SJCRH30 (cell line): ENCODE measurements at regions not wholly inside any gene's neighbourhood (a gene's known extent, or its start where the extent isn't known, plus 50 kb on each side); places are given as distances from the start of the nearest gene placed in this dataset.
"Not testable (repeated sequence)": the region's sequence is repeated elsewhere in the genome, so short reads cannot be mapped to it uniquely, and the experiment has no call there.

ENCODE experiments used
- DNase-seq, 2 experiments: peaks; one replicate each; pipeline ENCODE4 v3.0.0-alpha.2; 2015 to 2020
- H3K27ac ChIP-seq: fragments of 250-450 bp; sonication (Bioruptor Pico); 2 replicates; pipeline ENCODE4 v1.5.1; 2020; ENCODE audit warnings: mild to moderate bottlenecking, moderate library complexity
- H3K27me3 ChIP-seq: fragments of 250-450 bp; sonication (Bioruptor Pico); 2 replicates; pipeline ENCODE4 v1.5.1; 2020; ENCODE audit warnings: mild to moderate bottlenecking, moderate library complexity
- H3K36me3 ChIP-seq: fragments of 250-450 bp; sonication (Bioruptor Pico); 2 replicates; pipeline ENCODE4 v1.5.1; 2020; ENCODE audit warnings: mild to moderate bottlenecking, moderate library complexity
- H3K4me1 ChIP-seq: fragments of 250-450 bp; sonication (Bioruptor Pico); 2 replicates; pipeline ENCODE4 v1.5.1; 2020; ENCODE audit warnings: mild to moderate bottlenecking, moderate library complexity
- H3K4me3 ChIP-seq: fragments of 250-450 bp; sonication (Bioruptor Pico); 2 replicates; pipeline ENCODE4 v1.5.1; 2020; ENCODE audit warnings: mild to moderate bottlenecking, moderate library complexity
- H3K9me3 ChIP-seq: fragments of 250-450 bp; sonication (Bioruptor Pico); replicated peaks from 2 replicates; pipeline ENCODE4 v1.5.1; 2020; ENCODE audit warnings: mild to moderate bottlenecking, moderate library complexity

DNA sequence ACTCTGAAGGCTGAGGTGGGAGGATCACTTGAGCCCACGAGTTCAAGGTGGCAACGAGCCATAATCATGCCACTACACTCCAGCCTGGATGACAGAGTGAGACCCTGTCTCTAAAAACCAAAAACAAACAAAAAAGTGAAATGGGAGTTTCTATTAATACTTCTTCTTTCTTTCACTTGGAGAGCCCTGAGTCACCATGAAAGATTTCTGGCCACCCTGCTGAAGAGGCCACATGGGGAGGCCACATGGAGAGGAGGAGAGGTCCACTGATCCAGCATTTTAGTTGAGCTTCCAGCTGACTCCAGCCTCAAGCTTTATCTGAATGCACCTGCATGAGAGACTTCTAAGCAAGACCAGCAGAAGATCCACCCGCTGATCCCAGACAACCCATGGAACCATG is 74.2 kb upstream of the LAPTM4A start:
- peaks cover under 1% of the 10 kb centered on the region; the same call in 1 of the 2 replicates for H3K4me1 ChIP-seq
- DNase-seq, result no peak
- no peaks in the 10 kb centered on the region for H3K27me3 ChIP-seq
- no peak overlapping the region for H3K27ac ChIP-seq
- no peaks in the 10 kb centered on the region for H3K9me3 ChIP-seq
- H3K36me3 ChIP-seq, result no peaks in the 10 kb centered on the region
- H3K4me3 ChIP-seq, result no peak overlapping the region

DNA sequence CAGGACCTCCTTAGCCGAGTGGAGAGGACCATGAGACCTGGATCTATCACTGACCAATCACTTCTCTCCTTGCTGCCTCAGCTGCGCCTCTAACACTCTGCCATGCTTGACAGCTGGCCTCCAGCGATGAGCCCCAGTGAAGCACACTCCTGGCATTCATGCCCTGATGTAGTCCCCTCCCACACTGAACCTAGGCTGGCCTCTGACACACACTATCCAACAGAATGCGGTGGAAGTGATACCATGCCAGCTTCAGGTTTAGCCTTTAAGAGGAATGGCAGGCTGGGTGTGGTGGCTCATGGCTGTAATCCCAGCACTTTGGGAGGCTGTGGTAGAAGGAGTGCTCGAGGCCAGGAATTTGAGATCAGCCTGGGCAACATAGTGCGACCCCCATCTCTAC is 73.7 kb upstream of the LAPTM4A start:
- Histone ChIP-seq H3K4me1 (no peaks in the 10 kb centered on the region), H3K27me3 (no peaks in the 10 kb centered on the region), H3K36me3 (no peaks in the 10 kb centered on the region), H3K9me3 (no peaks in the 10 kb centered on the region), H3K4me3 (no peak overlapping the region), H3K27ac (no peak overlapping the region)
- DNase-seq, result no peak

DNA sequence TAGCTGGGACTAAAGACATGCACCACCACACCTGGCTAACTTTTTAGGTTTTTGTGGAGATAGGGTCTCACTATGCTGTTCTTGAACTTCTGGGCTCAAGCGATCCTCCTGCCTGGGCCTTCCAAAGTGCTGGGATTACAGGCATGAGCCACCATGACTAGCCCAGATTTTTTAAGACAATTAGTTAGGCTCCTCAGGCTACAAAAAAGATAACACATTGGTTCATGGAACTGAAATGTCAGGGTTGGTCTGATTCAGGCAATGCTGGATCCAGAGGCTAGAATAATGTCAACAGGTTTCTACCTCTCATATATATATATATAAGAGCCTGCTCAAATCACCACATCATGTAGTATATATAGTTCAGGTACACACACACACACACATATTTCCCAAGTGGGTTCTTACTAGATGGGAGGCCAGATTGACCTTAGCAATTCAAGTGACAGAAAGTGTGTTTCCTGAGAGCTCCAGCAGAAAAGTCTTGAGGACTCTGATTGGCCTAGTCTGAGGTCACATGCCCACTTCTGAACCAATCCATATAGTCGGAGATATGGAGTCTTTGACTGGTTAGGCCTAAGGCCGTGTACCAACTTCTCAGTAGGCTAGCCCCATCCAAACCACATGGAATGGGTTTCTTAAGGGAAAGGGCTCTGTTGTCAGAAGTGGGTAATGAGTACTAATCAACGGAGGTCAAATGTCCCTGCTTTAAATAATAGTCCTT is 72.6 kb upstream of the LAPTM4A start:
- Histone ChIP-seq H3K4me1 (no peaks in the 10 kb centered on the region), H3K27ac (no peak overlapping the region), H3K27me3 (no peaks in the 10 kb centered on the region), H3K4me3 (no peak overlapping the region), H3K9me3 (no peaks in the 10 kb centered on the region), H3K36me3 (no peaks in the 10 kb centered on the region)
- no peak for DNase-seq

DNA sequence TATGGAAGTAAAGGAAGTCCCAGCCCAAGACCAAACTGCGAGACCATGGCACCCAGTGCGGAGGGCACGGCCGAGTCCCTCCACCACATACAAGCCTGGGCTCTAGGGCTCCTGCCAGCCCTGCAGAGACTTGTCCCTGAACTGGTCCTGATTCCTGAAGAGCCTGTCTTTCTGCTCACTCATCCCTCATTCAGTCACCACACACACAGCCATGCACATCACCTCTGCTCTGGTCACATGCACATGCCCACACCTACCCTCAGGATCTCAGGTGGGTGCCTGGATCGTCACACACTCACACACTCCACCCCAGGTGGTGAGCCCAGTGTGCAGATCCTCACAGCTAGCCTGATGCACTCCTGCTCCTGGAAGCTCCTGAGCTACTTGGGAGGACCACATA is 71.4 kb upstream of the LAPTM4A start:
- Histone ChIP-seq H3K27me3 (no peaks in the 10 kb centered on the region), H3K4me1 (no peaks in the 10 kb centered on the region), H3K9me3 (no peaks in the 10 kb centered on the region), H3K4me3 (no peak overlapping the region), H3K36me3 (no peaks in the 10 kb centered on the region), H3K27ac (no peak overlapping the region)
- no peak for DNase-seq

DNA sequence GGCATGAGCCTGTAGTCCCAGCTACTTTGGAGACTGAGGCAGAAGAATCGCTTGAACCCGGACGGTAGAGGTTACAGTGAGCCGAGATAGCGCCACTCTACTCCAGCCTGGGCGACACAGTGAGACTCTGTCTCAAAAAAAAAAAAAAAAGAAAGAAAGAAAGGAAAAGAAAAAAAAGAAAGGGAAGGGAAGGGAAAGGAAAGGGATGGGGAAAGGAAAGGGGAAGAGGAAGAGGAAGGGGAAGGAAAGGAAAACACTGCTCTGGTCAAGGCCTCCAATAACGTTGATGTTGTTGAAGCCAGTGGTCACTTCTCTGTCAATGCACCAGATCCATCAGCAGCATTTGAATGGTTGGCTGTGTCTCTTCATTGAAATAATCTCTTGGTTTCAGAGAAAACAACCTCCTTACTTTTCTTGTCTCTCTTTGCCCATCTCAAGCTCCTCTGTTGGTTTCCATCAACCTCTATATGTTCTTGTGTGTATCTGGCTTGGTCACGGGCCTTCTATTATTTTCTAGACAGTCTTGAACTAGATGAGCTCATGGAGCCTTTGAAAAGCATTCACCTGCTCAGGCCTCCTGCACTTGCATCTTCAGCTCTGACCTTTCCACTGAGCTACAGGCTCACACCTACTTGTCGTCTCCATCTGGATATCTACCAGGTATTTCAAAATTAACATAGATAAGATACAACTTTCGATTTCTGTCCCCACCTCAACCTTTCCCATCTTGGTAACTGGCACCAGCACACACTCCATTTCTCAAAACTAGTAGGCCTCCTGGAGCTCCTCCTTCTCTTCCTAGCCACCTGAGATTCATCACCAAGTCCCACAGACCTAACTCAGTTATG is 69.4 kb upstream of the LAPTM4A start:
- Histone ChIP-seq H3K4me3 (no peak overlapping the region), H3K27me3 (no peaks in the 10 kb centered on the region)

DNA sequence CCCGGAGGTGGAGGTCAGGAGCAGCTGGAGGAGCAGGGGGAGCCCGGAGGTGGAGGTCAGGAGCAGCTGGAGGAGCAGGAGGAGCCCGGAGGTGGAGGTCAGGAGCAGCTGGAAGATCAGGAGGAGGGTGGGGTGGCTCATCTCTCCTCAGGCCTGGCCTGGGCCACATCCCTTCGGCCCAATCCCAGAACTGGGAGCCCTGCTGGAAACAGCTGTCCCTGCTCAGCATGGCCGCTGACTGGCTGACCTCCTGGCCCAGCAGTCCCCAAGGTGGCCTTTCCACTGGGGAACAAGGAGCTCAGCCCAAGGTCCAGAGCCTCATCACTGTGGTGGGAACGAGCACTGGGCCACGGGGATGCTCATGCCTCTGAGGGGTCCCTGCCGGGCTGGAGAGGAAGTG is 66.6 kb upstream of the LAPTM4A start:
- Histone ChIP-seq H3K27ac (no peak overlapping the region), H3K27me3 (no peaks in the 10 kb centered on the region), H3K4me1 (no peaks in the 10 kb centered on the region), H3K36me3 (no peaks in the 10 kb centered on the region), H3K9me3 (no peaks in the 10 kb centered on the region), H3K4me3 (no peak overlapping the region)
- DNase-seq, result no peak

More for the DNA sequence above, 69.4 kb upstream of the LAPTM4A start:
- H3K27ac ChIP-seq, result no peak overlapping the region
- H3K9me3 ChIP-seq, result no peaks in the 10 kb centered on the region
- H3K4me1 ChIP-seq, result no peaks in the 10 kb centered on the region
- no peak for DNase-seq
- H3K36me3 ChIP-seq, result no peaks in the 10 kb centered on the region

DNA sequence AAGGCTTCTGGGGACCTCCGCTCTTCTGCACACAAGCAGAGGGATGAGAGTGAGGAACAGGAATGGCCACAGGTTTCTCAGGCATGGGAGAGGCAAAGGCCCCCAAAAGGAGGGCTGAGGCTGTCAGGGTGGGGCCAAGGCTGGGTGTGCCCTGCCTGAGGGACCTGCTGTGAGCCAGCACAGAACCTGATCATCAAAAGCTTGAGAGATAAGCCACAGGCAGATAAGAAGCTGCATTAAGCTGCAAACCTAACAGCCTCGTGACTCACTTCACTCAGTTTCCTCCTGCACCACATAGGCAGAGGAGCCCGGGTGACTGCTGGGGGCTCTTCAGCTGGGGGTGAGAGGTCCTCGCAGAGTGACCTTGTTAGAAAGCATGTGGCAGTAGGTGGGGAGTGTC is 64.5 kb upstream of the LAPTM4A start:
- no peaks in the 10 kb centered on the region for H3K27me3 ChIP-seq
- H3K9me3 ChIP-seq, result no peaks in the 10 kb centered on the region
- H3K36me3 ChIP-seq, result no peaks in the 10 kb centered on the region
- no peak for DNase-seq
- H3K4me1 ChIP-seq, result no peaks in the 10 kb centered on the region
- H3K4me3 ChIP-seq, result no peak overlapping the region
- H3K27ac ChIP-seq, result no peak overlapping the region

DNA sequence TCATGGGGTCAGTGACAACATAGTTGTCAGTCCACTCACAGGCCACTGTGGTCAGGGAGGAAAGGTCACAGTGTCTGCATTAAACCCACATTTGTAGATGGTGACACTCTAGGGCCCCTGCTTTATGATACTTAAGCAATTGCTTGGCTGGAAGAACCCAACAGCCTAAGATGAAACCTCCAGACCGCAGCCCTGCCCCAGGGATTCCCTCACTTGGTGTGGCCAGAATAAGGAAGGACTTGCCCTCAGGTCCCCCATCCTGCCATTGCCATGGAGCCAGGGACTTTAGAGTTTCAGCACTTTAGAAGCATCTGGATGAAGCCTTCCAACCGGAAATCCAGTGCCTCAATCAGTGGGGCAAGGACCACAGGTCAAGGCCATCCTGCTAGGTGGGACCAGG is 63.9 kb upstream of the LAPTM4A start:
- H3K36me3 ChIP-seq, result no peaks in the 10 kb centered on the region
- peaks cover 3% of the 10 kb centered on the region; the same call in 1 of the 2 replicates for H3K9me3 ChIP-seq
- H3K27me3 ChIP-seq, result no peaks in the 10 kb centered on the region
- no peak overlapping the region for H3K27ac ChIP-seq
- no peak for DNase-seq
- no peak overlapping the region for H3K4me3 ChIP-seq
- no peaks in the 10 kb centered on the region for H3K4me1 ChIP-seq

DNA sequence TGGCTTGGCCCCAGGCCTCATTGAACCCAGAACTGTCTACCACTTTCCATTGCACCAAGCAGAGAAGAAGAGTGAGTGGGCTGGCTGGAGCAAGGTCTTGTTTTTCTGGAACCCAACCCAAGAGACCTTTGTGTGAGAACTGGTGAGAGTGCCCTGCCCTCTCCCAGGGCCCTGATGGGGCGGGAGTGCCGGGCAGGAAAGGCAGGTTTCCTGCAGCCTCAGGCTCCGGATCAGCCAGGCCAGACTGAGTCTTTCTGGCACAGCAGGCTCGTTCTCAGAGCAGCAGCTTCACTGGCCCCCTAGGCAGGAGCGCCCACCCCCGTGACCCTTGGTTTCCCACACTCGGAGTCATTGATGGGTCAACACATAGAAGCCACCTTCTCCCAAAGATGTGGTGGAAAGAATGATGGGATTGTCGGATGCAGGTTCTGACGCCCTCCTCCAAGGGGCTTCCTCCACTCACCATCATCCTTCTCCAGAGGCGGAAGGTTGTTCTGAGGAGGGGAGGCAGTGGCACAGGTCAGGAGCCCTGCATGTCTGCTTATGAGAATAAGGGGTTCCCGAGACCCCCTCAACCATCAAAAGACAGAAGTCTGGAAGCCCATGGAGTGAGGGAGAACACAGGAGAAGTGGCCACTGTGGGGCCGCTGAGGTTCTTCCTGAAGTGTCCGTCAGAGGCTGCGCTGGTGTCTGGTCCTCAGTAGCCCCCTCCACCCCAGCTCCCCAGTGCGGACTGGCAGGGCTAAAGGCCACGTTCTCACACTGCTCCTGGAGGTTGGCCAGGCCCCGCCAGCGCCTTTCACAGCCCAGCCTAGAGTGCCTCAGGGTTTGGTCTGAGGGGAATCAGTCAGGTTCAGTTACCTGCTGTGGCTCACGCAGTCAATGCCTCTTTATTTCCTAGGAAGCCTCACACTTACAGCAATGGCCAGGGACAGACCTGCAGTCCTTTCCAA is 62.8 kb upstream of the LAPTM4A start:
- Histone ChIP-seq H3K4me3 (no peak overlapping the region), H3K27me3 (no peaks in the 10 kb centered on the region), H3K27ac (no peak overlapping the region), H3K4me1 (no peaks in the 10 kb centered on the region), H3K36me3 (no peaks in the 10 kb centered on the region), H3K9me3 (peaks cover 8% of the 10 kb centered on the region; the same call in 1 of the 2 replicates)
- DNase-seq, result no peak

DNA sequence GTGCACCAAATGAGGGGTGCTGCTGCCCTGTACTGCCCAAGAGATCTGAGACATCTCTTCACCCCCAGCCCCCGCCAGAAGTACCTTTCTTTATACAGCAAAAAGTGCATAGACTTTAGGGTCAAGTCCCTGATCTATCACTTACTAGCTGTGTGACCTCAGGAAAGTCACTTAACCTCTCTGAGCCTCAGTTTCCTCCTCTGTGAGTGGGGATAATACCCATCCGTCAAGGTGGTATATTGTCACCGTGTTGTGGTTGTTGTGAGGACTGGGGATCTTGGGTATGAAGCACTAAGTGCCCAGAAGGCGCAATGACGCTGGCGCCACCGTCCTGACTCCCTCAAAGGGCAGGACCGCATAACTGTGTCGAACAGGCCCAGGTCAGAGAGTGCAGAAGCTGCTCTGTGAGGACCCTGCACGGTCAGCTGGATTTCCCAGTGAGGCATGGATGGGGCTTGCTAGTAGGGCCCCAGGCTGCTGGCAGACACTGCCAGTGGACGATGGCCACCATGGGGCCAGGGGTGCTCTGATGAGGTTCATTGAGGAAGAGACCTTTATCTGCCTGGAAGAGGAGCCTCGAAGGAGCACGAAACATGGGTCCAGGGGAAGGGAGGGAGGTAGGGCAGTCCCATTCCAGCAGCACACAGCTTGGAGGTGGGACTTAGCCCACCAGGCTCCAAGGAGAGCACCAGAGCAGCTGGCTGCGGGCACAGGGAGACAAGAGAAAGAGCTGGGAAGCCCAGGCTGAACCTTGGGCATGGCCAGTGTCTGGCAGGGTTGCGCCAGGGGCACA is 61.8 kb upstream of the LAPTM4A start:
- H3K9me3 ChIP-seq, result peaks cover 8% of the 10 kb centered on the region; the same call in 1 of the 2 replicates
- no peak overlapping the region for H3K27ac ChIP-seq
- no peak for DNase-seq
- H3K4me3 ChIP-seq, result no peak overlapping the region
- H3K27me3 ChIP-seq, result no peaks in the 10 kb centered on the region
- no peaks in the 10 kb centered on the region for H3K36me3 ChIP-seq
- no peaks in the 10 kb centered on the region for H3K4me1 ChIP-seq

DNA sequence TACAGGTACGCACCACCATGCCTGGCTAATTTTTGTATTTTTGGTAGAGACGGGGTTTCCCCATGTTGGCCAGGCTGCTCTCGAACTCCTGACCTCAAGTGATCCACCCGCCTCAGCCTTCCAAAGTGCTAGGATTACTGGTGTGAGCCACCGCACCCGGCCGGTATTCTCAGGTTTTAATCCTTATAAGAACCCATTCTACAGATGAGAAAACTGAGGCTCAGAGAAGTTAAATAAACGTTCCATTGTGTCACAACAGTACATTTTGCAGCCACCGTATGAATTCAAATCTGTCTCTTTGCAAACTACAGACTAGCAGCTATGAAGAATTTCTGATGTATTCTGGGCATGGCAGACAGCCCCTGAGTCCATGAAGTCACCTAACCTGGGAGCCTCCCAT is 60.9 kb upstream of the LAPTM4A start:
- not testable (repeated sequence) for H3K9me3 ChIP-seq, H3K36me3 ChIP-seq, H3K27ac ChIP-seq, H3K4me1 ChIP-seq, DNase-seq, H3K27me3 ChIP-seq, H3K4me3 ChIP-seq

DNA sequence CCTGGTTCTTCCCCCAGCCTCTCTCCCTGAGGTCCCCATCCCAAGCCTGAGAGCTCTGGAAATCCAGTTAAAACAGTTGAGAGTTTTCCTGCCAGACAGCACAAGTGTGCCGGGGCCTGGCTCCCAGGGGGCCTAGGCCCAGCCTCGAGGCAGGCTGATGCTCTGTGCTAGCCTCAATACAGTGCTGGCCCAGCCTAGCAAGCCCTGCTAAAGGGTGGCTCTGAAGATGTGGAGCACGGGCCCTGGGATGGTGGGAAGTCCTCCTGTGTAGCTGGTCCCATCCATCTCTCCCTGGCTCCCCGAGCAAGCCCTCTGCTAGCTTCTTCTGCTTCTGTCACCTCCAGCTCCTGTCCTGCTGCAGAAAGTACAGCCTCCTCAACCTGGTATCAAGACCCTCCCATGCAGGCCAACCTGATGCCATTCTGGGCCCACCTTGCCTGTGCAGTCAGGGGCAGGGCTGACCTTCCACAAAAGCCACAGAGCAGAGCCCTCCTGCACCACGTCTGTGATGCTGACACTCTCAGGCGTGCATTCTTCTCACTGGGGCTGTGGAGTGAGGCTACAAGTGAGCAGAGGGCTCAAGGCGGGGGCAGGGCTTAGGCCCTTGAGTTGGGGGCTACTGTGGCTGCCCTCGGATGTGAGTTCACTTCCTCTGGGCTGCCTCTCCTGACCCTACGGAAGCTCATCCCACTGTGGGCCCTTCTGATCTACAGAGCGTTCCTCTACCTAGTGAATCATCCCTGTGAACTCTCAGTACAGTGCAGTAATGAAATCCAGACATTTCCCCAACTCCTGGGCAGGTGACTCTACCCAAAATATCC is 60.1 kb upstream of the LAPTM4A start:
- Histone ChIP-seq H3K27me3 (no peaks in the 10 kb centered on the region), H3K4me3 (no peak overlapping the region), H3K9me3 (peaks cover 8% of the 10 kb centered on the region; the same call in 1 of the 2 replicates), H3K4me1 (no peaks in the 10 kb centered on the region), H3K36me3 (no peaks in the 10 kb centered on the region), H3K27ac (no peak overlapping the region)
- DNase-seq, result no peak

DNA sequence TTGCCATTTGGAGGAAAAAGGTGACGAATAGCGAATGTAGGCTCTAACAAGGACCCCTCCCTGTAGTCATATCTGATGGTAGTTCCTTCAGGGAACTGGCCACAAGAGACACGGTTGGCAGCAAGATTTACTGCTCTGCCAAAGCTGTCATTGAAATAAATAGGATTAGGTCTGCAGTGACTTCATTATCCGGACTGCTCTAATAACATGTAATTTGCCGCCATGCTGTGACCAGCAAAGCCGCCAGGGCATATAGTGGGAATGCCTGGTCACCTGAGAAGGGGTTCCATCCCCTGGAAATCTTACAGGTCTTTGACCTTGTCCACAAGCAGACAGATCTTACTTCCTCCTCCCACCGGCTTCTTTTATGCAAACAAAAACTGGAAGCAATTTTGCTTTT is 59.4 kb upstream of the LAPTM4A start:
- peaks cover 8% of the 10 kb centered on the region; the same call in 1 of the 2 replicates for H3K9me3 ChIP-seq
- no peak overlapping the region for H3K27ac ChIP-seq
- no peaks in the 10 kb centered on the region for H3K36me3 ChIP-seq
- no peak overlapping the region for H3K4me3 ChIP-seq
- DNase-seq, result no peak
- H3K27me3 ChIP-seq, result no peaks in the 10 kb centered on the region
- no peaks in the 10 kb centered on the region for H3K4me1 ChIP-seq
